ENCODE measurements at regions not wholly inside any gene's neighbourhood (a gene's known extent, or its start where the extent isn't known, plus 50 kb on each side); places are given as distances from the start of the nearest gene placed in this dataset.

DNA sequence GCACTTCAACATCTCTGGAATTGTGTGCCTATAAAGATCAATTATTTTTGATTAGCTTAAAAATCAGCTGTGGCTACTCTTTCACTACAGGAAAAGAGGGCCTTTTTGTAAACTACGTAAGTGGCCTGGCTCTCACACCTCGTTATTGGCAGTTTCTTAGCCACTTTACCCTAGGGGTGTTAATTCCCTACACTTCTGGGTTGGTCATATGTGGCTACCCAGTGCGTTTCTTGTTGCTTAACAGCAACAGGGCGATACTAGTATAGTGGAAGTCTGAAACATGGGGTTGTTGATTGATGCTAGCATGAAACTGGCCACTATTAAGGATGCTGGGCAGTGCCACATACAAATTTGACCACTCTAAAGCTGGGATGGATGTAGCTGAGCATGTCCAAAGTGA, 174.7 kb upstream of the CDH12 start:
- H3K4me3 ChIP-seq (ENCODE audit: low read depth, low read length): no peak overlapping the region
- in situ Hi-C loops (cut with HindIII; ENCODE audit: low sequenced_read_pairs): no loop called here
- DNase-seq (ENCODE audit: low read depth, low spot score): no peak
- TF ChIP-seq CTCF (IDR thresholded peaks at IDR 0.05; ENCODE audit: low read depth, low read length): no peak

DNA sequence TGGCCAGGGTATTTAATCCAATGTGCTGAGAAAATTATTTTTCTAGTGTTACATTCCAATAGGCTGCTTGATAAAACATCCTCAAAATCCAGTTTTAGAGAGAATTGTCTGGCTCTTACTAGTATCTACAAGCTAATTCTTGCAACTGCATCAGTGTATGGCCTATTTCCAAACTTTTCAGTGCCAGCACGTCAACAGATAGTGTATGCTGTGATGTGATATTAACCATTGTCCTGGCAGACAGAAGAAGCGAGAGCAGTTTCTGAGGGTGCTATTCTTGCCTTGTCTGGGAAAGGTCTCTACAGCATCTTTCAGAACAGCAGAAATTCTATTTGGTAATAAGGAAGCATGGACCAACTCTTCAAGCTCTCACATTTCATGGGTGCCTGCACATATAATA, 174.2 kb upstream of the CDH12 start:
- TF ChIP-seq CTCF (IDR thresholded peaks at IDR 0.05; ENCODE audit: low read depth, low read length): no peak
- H3K4me3 ChIP-seq (ENCODE audit: low read depth, low read length): no peak overlapping the region
- in situ Hi-C loops (cut with HindIII; ENCODE audit: low sequenced_read_pairs): no loop called here
- no peak for DNase-seq (ENCODE audit: low read depth, low spot score)

DNA sequence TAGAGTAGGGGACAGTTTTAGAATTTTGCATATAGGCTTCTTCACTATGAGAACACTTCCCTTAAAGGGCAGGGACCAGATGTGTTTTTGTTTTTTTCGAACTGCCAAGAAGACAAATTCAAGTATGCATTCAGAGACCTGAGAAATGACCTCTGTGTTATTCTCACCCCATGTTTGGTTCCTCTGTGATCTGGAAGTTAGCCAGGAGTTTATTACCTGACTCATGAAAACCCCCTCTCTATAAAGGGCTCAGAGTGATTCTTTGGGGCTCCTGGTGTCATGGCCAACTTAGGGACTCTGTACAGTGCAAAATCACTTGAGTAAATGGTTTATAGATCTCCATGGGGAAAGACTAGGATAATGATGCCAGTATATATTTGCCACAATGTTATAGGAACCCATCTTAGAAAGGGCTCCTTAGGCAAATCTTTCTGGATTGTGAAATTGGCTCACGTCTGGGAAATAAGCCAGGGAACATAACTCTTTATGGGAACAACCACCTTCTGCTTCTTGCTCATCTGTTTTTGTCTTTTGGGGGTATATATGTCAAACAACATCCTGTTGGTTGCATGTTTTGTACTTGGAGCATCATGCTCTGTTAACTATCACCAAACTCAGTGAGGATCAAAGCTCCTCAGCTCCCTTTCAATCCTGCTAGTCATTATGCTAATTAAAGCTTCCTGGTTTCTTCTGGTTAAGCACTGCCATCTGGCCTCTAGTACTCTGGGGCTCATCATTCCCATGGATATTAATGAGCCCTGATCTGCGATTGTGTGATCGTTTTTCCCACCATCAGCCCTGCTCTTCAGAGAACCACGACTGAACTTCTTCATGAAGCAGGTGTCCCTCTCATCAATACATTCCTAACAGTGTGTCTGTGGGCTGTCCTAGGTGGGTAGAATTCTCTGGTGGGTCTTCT, 173.4 kb upstream of the CDH12 start:
- no peak overlapping the region for H3K4me3 ChIP-seq (ENCODE audit: low read depth, low read length)
- DNase-seq (ENCODE audit: low read depth, low spot score): no peak
- no peak for TF ChIP-seq CTCF (IDR thresholded peaks at IDR 0.05; ENCODE audit: low read depth, low read length)
- in situ Hi-C loops (cut with HindIII; ENCODE audit: low sequenced_read_pairs): no loop called here

- in situ Hi-C loops (cut with HindIII; ENCODE audit: low sequenced_read_pairs): no loop called here
- no peak for DNase-seq (ENCODE audit: low read depth, low spot score)
- TF ChIP-seq CTCF (IDR thresholded peaks at IDR 0.05; ENCODE audit: low read depth, low read length): no peak
- no peak overlapping the region for H3K4me3 ChIP-seq (ENCODE audit: low read depth, low read length)
Measured at GRCh38 chr5:23025629-23026233, 172.6 kb upstream of the CDH12 start.

GRCh38 chr5:23024470-23024869, 171.3 kb upstream of the CDH12 start:
- in situ Hi-C loops (cut with HindIII; ENCODE audit: low sequenced_read_pairs): no loop called here
- DNase-seq (ENCODE audit: low read depth, low spot score): no peak
- no peak overlapping the region for H3K4me3 ChIP-seq (ENCODE audit: low read depth, low read length)
- no peak for TF ChIP-seq CTCF (IDR thresholded peaks at IDR 0.05; ENCODE audit: low read depth, low read length)

DNA sequence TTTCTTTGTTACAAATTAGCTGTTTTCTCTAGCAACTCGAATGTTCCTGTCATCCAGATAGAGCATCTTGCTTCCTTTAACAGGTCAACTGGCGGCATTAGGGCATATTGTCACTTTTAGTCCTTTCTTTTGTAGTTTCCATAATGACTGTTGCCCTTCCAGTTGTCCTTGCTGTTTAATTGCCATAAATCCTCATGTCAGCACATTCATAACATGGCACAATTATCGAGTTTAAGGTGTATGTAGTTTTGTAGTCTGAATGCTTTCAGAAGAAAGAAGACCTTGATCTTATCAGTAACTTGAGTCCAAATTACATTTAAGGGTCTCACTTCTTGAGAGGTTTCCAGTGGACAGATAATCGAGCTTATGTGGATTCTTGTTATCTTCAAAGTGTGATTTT, 161.7 kb upstream of the CDH12 start:
- no peak overlapping the region for H3K4me3 ChIP-seq (ENCODE audit: low read depth, low read length)
- no peak for TF ChIP-seq CTCF (IDR thresholded peaks at IDR 0.05; ENCODE audit: low read depth, low read length)
- no peak for DNase-seq (ENCODE audit: low read depth, low spot score)
- in situ Hi-C loops (cut with HindIII; ENCODE audit: low sequenced_read_pairs): no loop called here
